ENCODE measurements at regions not wholly inside any gene's neighbourhood (a gene's known extent, or its start where the extent isn't known, plus 50 kb on each side); places are given as distances from the start of the nearest gene placed in this dataset.
"Not testable (repeated sequence)": the region's sequence is repeated elsewhere in the genome, so short reads cannot be mapped to it uniquely, and the experiment has no call there.

- Histone ChIP-seq H3K9me3 (ENCODE audit: control insufficient read depth, insufficient read depth, low read length) (peaks cover 9% of the 10 kb centered on the region), H3K4me1 (ENCODE audit: control insufficient read depth, insufficient read depth, low read length) (no peaks in the 10 kb centered on the region), H3K4me3 (ENCODE audit: low read depth, low read length) (no peak overlapping the region), H3K36me3 (ENCODE audit: control insufficient read depth, insufficient read depth, low read length) (no peaks in the 10 kb centered on the region), H3K27ac (ENCODE audit: low read depth, low read length) (no peak overlapping the region), H3K27me3 (ENCODE audit: control insufficient read depth, insufficient read depth, low read length) (no peaks in the 10 kb centered on the region)
- whole genome bisulfite sequencing (ENCODE audit: insufficient coverage): no CpG with 5 or more reads among the region's 2 CpGs
- DNase-seq (ENCODE audit: low read depth in 4 of 6, low spot score in 6 of 6): no peak
Measured at GRCh38 chr3:27049792-27050191, 319.4 kb downstream of the NEK10 start.

GRCh38 chr3:27051527-27051926 is 317.7 kb downstream of the NEK10 start:
- not testable (repeated sequence) for H3K27ac ChIP-seq (ENCODE audit: low read depth, low read length); DNase-seq (ENCODE audit: low read depth in 4 of 6, low spot score in 6 of 6); H3K27me3 ChIP-seq (ENCODE audit: control insufficient read depth, insufficient read depth, low read length); H3K4me3 ChIP-seq (ENCODE audit: low read depth, low read length); H3K4me1 ChIP-seq (ENCODE audit: control insufficient read depth, insufficient read depth, low read length); H3K36me3 ChIP-seq (ENCODE audit: control insufficient read depth, insufficient read depth, low read length)
- H3K9me3 ChIP-seq (ENCODE audit: control insufficient read depth, insufficient read depth, low read length): peaks cover 11% of the 10 kb centered on the region
- 77% methylated on average over 3 of the region's 3 CpGs for WGBS (ENCODE audit: insufficient coverage)

- Histone ChIP-seq H3K4me3 (ENCODE audit: low read depth, low read length) (no peak overlapping the region), H3K9me3 (ENCODE audit: control insufficient read depth, insufficient read depth, low read length) (peaks cover 6% of the 10 kb centered on the region), H3K4me1 (ENCODE audit: control insufficient read depth, insufficient read depth, low read length) (no peaks in the 10 kb centered on the region), H3K36me3 (ENCODE audit: control insufficient read depth, insufficient read depth, low read length) (no peaks in the 10 kb centered on the region), H3K27ac (ENCODE audit: low read depth, low read length) (no peak overlapping the region), H3K27me3 (ENCODE audit: control insufficient read depth, insufficient read depth, low read length) (no peaks in the 10 kb centered on the region)
- DNase-seq (ENCODE audit: low read depth in 4 of 6, low spot score in 6 of 6): no peak
- WGBS (ENCODE audit: insufficient coverage): no CpG with 5 or more reads among the region's 2 CpGs
Measured at GRCh38 chr3:27056326-27056725, 312.9 kb downstream of the NEK10 start.

GRCh38 chr3:27059489-27059888 is 309.7 kb downstream of the NEK10 start:
- DNase-seq (ENCODE audit: low read depth in 4 of 6, low spot score in 6 of 6): no peak
- H3K27me3 ChIP-seq (ENCODE audit: control insufficient read depth, insufficient read depth, low read length): no peaks in the 10 kb centered on the region
- no peaks in the 10 kb centered on the region for H3K36me3 ChIP-seq (ENCODE audit: control insufficient read depth, insufficient read depth, low read length)

More at GRCh38 chr3:27059489-27059888, 309.7 kb downstream of the NEK10 start:
- H3K27ac ChIP-seq (ENCODE audit: low read depth, low read length): no peak overlapping the region
- H3K4me1 ChIP-seq (ENCODE audit: control insufficient read depth, insufficient read depth, low read length): no peaks in the 10 kb centered on the region
- no peak overlapping the region for H3K4me3 ChIP-seq (ENCODE audit: low read depth, low read length)
- peaks cover 2% of the 10 kb centered on the region for H3K9me3 ChIP-seq (ENCODE audit: control insufficient read depth, insufficient read depth, low read length)
